HepG2 (cell line): ENCODE measurements at regions not wholly inside any gene's neighbourhood (a gene's known extent, or its start where the extent isn't known, plus 50 kb on each side); places are given as distances from the start of the nearest gene placed in this dataset.

ENCODE experiments used
- ATAC-seq: fragments of 200-7000 bp; cut with Tn5 transposase; 3 replicates; pipeline ENCODE4 v1.9.1; 2020; ENCODE audit warnings: mild to moderate bottlenecking, moderate library complexity
- BruUV-seq: library from RNA; stranded (reverse); fragments of 400-500 nt; replicated peaks from 2 replicates; lab custom pipeline; 2021; lab: Mats Ljungman, UMichigan
- CTCF ChIA-PET: fragments of 300-600 bp; formaldehyde crosslinking; extraction: SDS; loops from one replicate; lab custom pipeline; 2021; ENCODE audit warnings: low total read pairs, inconsistent platforms, low intra/inter-chr PET ratio; lab: Yijun Ruan, JAX
- POLR2A ChIA-PET: fragments of 350-600 bp; sonication (Branson Sonifier 250); formaldehyde crosslinking; loops from one replicate; lab custom pipeline; 2020; ENCODE audit warnings: antibody characterized with exemption, inconsistent platforms; lab: Yijun Ruan, JAX
- DNase-seq: peaks from one replicate; pipeline ENCODE4 v3.0.0-alpha.2; 2015; ENCODE audit warnings: low spot score
- FAIRE-seq: peaks from 3 replicates; lab custom pipeline; 2011; peaks lifted over from hg19 to GRCh38; lab: Jason Lieb, UNC
- H2AFZ ChIP-seq: one replicate; pipeline ENCODE4 v1.6.1; 2011; ENCODE audit warnings: low read length, inconsistent platforms
- H3K27ac ChIP-seq: fragments of 300-600 bp; 3 replicates; pipeline ENCODE4 v1.8.0; 2011; ENCODE audit warnings: mixed run types, mild to moderate bottlenecking, mixed read lengths, low read length, inconsistent platforms; ENCODE audit not compliant: insufficient read depth; ENCODE audit errors: extremely low read length
- H3K27me3 ChIP-seq, 2 experiments: fragments of 200-600 bp in 1 of 2; 2 replicates in 1 of 2; 3 replicates in 1 of 2; pipeline versions ENCODE4 v1.6.0 to v1.8.0; 2011; ENCODE audit warnings: low read length in 2 of 2, mild to moderate bottlenecking in 2 of 2, moderate library complexity in 2 of 2, inconsistent platforms in 1 of 2; ENCODE audit not compliant: insufficient read depth in 2 of 2, control insufficient read depth in 1 of 2
- H3K36me3 ChIP-seq, 2 experiments: fragments of 200-600 bp in 1 of 2; replicated peaks in 1 of 2; 2 replicates in 1 of 2; 3 replicates in 1 of 2; pipeline versions ENCODE4 v1.5.1 to v1.8.0; 2011; ENCODE audit warnings: low read length in 2 of 2, inconsistent platforms in 1 of 2; ENCODE audit not compliant: insufficient read depth in 2 of 2, control insufficient read depth in 1 of 2
- H3K4me1 ChIP-seq: 2 replicates; pipeline ENCODE4 v1.5.1; 2012; ENCODE audit warnings: low read length, inconsistent platforms; ENCODE audit not compliant: insufficient read depth
- H3K4me2 ChIP-seq: 2 replicates; pipeline ENCODE4 v1.6.0; 2011; ENCODE audit warnings: low read depth, low read length, inconsistent platforms
- H3K4me3 ChIP-seq, 3 experiments: fragments of 200-600 bp in 1 of 3; sonication (generic), shearing (Covaris generic) in 1 of 3; replicated peaks in 1 of 3; 2 replicates each; pipeline ENCODE4 v1.5.1; 2011 to 2016; ENCODE audit warnings: low read length in 3 of 3, inconsistent platforms in 2 of 3, low read depth in 2 of 3, mild to moderate bottlenecking in 2 of 3, control low read depth in 1 of 3, mixed read lengths in 1 of 3; ENCODE audit not compliant: insufficient read depth in 1 of 3
- H3K79me2 ChIP-seq: one replicate; pipeline ENCODE4 v1.6.1; 2011; ENCODE audit warnings: low read length, inconsistent platforms; ENCODE audit not compliant: insufficient read depth
- H3K9ac ChIP-seq: 2 replicates; pipeline ENCODE4 v1.6.0; 2011; ENCODE audit warnings: mild to moderate bottlenecking, low read depth, low read length, inconsistent platforms; ENCODE audit not compliant: insufficient read depth
- H3K9me3 ChIP-seq: 2 replicates; pipeline ENCODE4 v1.5.1; 2012; ENCODE audit warnings: mild to moderate bottlenecking, low read length
- H4K20me1 ChIP-seq: 2 replicates; pipeline ENCODE4 v1.6.0; 2011; ENCODE audit warnings: inconsistent platforms, mild to moderate bottlenecking, low read length, moderate library complexity; ENCODE audit not compliant: insufficient read depth
- MYNN ChIP-seq: sonication (generic); formaldehyde crosslinking; IDR thresholded peaks from 2 replicates; pipeline ENCODE4 v1.4.0; 2020; ENCODE audit warnings: mild to moderate bottlenecking, low read depth, missing genetic modification reagents
- SOX6 ChIP-seq, 2 experiments: fragments of 450-650 bp in 1 of 2; sonication (generic) in 1 of 2; formaldehyde crosslinking in 1 of 2; IDR thresholded peaks; 2 replicates each; pipeline versions ENCODE4 v1.4.0 to v1.6.1; 2017 to 2020; ENCODE audit warnings: antibody characterized with exemption in 1 of 2, mild to moderate bottlenecking in 1 of 2, missing genetic modification reagents in 1 of 2
- ZNF768 ChIP-seq: sonication (generic); formaldehyde crosslinking; IDR thresholded peaks from 2 replicates; pipeline ENCODE4 v1.4.0; 2020; ENCODE audit warnings: missing genetic modification reagents
- WGBS: methylation state at CpG from one replicate; pipeline ENCODE4 v1.1.6; 2017; ENCODE audit warnings: low lambda C conversion rate; 5-methylcytosine and 5-hydroxymethylcytosine counted together
- in situ Hi-C: cut with HindIII; loops from 2 replicates; pipeline ENCODE4 v1.10.0; 2017; ENCODE audit warnings: low pct_unique_long_range_greater_than_20kb; ENCODE audit not compliant: extremely low pct_ligation_motif_present
- intact Hi-C: fragments of 100-400 bp; cut with micrococcal nuclease; formaldehyde crosslinking; loops from one replicate; pipeline ENCODE4 v1.10.0; 2022; ENCODE audit not compliant: unreplicated experiment
- TF ChIP-seq, protein P1 (sequence below), 2 experiments: sonication (generic) in 1 of 2; formaldehyde crosslinking in 1 of 2; IDR thresholded peaks; 2 replicates each; pipeline versions ENCODE4 v1.4.0 to v1.6.1; 2018 to 2020; ENCODE audit warnings: missing genetic modification reagents in 2 of 2, borderline replicate concordance in 1 of 2, low read depth in 1 of 2, mild to moderate bottlenecking in 1 of 2, missing biosample characterization in 1 of 2
- TF ChIP-seq, protein P2 (sequence below): sonication (generic); formaldehyde crosslinking; IDR thresholded peaks from 2 replicates; pipeline ENCODE4 v1.5.0; 2020; ENCODE audit warnings: mild to moderate bottlenecking, low read depth, missing genetic modification reagents, borderline replicate concordance
- TF ChIP-seq, protein P3 (sequence below): sonication (generic); formaldehyde crosslinking; IDR thresholded peaks from 2 replicates; pipeline ENCODE4 v1.4.0; 2020; ENCODE audit warnings: missing genetic modification reagents

DNA sequence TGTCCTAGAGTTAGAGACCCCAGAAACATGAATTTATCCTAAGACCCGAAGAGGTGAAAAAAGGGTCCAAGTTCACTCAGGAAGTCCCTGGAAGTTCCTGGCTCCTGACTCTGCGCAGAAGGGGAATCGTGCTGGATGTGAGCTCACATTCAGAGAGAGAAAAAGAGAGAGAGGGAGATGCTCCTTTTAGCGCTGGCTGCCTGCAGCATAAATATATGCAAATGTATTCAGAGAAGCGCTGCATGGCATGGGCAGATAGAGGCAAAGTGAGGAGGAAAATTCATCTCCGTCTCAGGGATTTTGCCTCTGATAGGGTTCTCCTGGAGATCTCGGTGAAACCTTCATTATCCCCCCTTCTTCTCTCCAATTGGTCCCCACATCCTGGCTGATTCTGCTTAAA lies 517.2 kb downstream of the MN1 start:
- Histone ChIP-seq H3K4me2 (no peak overlapping the region), H3K9ac (no peak overlapping the region), H3K27ac (no peak overlapping the region), H3K27me3 (peaks cover 0 to 5% of the 10 kb centered on the region in 2 experiments; a peak in 3 of 5 replicates), H4K20me1 (no peaks in the 10 kb centered on the region), H3K4me1 (no peaks in the 10 kb centered on the region), H3K9me3 (no peaks in the 10 kb centered on the region), H3K4me3 (no peak overlapping the region), H3K36me3 (no peaks in the 10 kb centered on the region), H3K79me2 (no peaks in the 10 kb centered on the region), H2AFZ (no peak overlapping the region)
- DNase-seq (no peak), FAIRE-seq (no peak), ATAC-seq (no peak)
- POLR2A ChIA-PET = no interaction called here
- in situ Hi-C loops = no loop called here
- TF ChIP-seq, protein P1, sequence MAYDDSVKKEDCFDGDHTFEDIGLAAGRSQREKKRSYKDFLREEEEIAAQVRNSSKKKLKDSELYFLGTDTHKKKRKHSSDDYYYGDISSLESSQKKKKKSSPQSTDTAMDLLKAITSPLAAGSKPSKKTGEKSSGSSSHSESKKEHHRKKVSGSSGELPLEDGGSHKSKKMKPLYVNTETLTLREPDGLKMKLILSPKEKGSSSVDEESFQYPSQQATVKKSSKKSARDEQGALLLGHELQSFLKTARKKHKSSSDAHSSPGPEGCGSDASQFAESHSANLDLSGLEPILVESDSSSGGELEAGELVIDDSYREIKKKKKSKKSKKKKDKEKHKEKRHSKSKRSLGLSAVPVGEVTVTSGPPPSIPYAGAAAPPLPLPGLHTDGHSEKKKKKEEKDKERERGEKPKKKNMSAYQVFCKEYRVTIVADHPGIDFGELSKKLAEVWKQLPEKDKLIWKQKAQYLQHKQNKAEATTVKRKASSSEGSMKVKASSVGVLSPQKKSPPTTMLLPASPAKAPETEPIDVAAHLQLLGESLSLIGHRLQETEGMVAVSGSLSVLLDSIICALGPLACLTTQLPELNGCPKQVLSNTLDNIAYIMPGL (CRISPR knock-in tag; IDR thresholded peaks at IDR 0.05; ENCODE audit: borderline replicate concordance in 1 of 2, low read depth in 1 of 2) = no peak
- TF ChIP-seq MYNN (CRISPR knock-in tag) (no peak), SOX6 (IDR thresholded peaks at IDR 0.05) (no peak), SOX6 (CRISPR knock-in tag; IDR thresholded peaks at IDR 0.05) (no peak), ZNF768 (no peak)
- TF ChIP-seq, protein P2, sequence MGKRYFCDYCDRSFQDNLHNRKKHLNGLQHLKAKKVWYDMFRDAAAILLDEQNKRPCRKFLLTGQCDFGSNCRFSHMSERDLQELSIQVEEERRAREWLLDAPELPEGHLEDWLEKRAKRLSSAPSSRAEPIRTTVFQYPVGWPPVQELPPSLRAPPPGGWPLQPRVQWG (CRISPR knock-in tag) = no peak
- TF ChIP-seq, protein P3, sequence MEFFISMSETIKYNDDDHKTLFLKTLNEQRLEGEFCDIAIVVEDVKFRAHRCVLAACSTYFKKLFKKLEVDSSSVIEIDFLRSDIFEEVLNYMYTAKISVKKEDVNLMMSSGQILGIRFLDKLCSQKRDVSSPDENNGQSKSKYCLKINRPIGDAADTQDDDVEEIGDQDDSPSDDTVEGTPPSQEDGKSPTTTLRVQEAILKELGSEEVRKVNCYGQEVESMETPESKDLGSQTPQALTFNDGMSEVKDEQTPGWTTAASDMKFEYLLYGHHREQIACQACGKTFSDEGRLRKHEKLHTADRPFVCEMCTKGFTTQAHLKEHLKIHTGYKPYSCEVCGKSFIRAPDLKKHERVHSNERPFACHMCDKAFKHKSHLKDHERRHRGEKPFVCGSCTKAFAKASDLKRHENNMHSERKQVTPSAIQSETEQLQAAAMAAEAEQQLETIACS (CRISPR knock-in tag) = no peak
- WGBS = 19% methylated on average over 7 of the region's 7 CpGs
- CTCF ChIA-PET = no interaction called here
- intact Hi-C loops = no loop called here
- no TSS peak for BruUV-seq
